KMS-11 (cell line): ENCODE measurements at regions not wholly inside any gene's neighbourhood (a gene's known extent, or its start where the extent isn't known, plus 50 kb on each side); places are given as distances from the start of the nearest gene placed in this dataset.

Experiments used
- H2AFZ ChIP-seq: fragments of 200-600 bp; sonication (generic); 2 replicates; pipeline ENCODE4 v1.6.1; 2016; ENCODE audit warnings: antibody characterized with exemption, mixed run types, low read depth
- H3K27ac ChIP-seq: fragments of 200-600 bp; sonication (generic); 2 replicates; pipeline ENCODE4 v1.6.1; 2016; ENCODE audit warnings: mild to moderate bottlenecking, mixed run types
- H3K27me3 ChIP-seq: fragments of 200-600 bp; sonication (generic); 2 replicates; pipeline ENCODE4 v1.6.1; 2017; ENCODE audit warnings: mild to moderate bottlenecking, low read depth, mixed run types, moderate library complexity; ENCODE audit not compliant: insufficient read depth
- H3K36me3 ChIP-seq: fragments of 200-600 bp; sonication (generic); 2 replicates; pipeline ENCODE4 v1.6.1; 2017; ENCODE audit warnings: mild to moderate bottlenecking, mixed run types; ENCODE audit not compliant: insufficient read depth
- H3K4me1 ChIP-seq: fragments of 200-600 bp; sonication (generic); 2 replicates; pipeline ENCODE4 v1.6.1; 2016; ENCODE audit warnings: mild to moderate bottlenecking, low read depth, mixed run types; ENCODE audit not compliant: poor library complexity, severe bottlenecking
- H3K4me2 ChIP-seq: fragments of 200-600 bp; sonication (generic); 2 replicates; pipeline ENCODE4 v1.7.0; 2016; ENCODE audit warnings: mild to moderate bottlenecking, mixed run types
- H3K4me3 ChIP-seq: fragments of 200-600 bp; sonication (generic); IDR thresholded peaks from 2 replicates; pipeline ENCODE4 v1.6.1; 2017; ENCODE audit warnings: low read depth, low read length, mixed read lengths; ENCODE audit not compliant: insufficient read depth
- H3K79me2 ChIP-seq: fragments of 200-600 bp; sonication (generic); 2 replicates; pipeline ENCODE4 v1.6.1; 2016; ENCODE audit warnings: low read depth, mixed run types; ENCODE audit not compliant: insufficient read depth
- H3K9ac ChIP-seq: fragments of 200-600 bp; sonication (generic); 2 replicates; pipeline ENCODE4 v1.6.1; 2016; ENCODE audit warnings: mild to moderate bottlenecking, mixed run types
- H4K20me1 ChIP-seq: fragments of 200-600 bp; sonication (generic); 2 replicates; pipeline ENCODE4 v1.6.1; 2016; ENCODE audit warnings: mild to moderate bottlenecking, mixed run types; ENCODE audit not compliant: insufficient read depth
- TF ChIP-seq, protein P1 (sequence below): fragments of 200-600 bp; sonication (generic); conservative IDR thresholded peaks from 2 replicates; pipeline ENCODE4 v1.6.1; 2017; ENCODE audit warnings: low read depth, mild to moderate bottlenecking, antibody characterized with exemption, low read length, moderate library complexity, mixed read lengths

DNA sequence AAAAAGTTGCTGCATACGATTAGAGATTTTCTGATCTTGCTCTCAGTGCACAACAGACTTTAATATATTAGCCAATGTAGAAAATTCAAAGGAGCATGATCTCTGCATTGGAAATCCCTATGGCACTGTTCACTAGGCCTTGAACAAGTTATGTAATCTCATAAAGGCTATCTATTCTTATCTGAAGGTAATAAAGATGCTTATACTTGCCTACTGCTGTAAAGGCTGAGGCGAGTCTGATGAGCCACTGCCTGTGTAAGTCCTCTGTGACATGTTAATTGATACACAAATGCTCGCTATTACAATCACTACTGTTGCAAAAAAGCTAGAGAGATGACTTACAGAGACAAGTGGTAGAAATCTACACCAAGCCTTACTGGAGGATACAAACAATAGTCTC, 207.4 kb downstream of the EPHA4 start:
- Histone ChIP-seq H3K79me2 (no peaks in the 10 kb centered on the region), H3K4me3 (no peak overlapping the region), H3K4me1 (no peaks in the 10 kb centered on the region), H3K27me3 (no peaks in the 10 kb centered on the region), H3K4me2 (no peak overlapping the region), H3K9ac (no peak overlapping the region), H3K36me3 (no peaks in the 10 kb centered on the region), H2AFZ (no peak overlapping the region), H4K20me1 (no peaks in the 10 kb centered on the region), H3K27ac (no peak overlapping the region)
- TF ChIP-seq, protein P1, sequence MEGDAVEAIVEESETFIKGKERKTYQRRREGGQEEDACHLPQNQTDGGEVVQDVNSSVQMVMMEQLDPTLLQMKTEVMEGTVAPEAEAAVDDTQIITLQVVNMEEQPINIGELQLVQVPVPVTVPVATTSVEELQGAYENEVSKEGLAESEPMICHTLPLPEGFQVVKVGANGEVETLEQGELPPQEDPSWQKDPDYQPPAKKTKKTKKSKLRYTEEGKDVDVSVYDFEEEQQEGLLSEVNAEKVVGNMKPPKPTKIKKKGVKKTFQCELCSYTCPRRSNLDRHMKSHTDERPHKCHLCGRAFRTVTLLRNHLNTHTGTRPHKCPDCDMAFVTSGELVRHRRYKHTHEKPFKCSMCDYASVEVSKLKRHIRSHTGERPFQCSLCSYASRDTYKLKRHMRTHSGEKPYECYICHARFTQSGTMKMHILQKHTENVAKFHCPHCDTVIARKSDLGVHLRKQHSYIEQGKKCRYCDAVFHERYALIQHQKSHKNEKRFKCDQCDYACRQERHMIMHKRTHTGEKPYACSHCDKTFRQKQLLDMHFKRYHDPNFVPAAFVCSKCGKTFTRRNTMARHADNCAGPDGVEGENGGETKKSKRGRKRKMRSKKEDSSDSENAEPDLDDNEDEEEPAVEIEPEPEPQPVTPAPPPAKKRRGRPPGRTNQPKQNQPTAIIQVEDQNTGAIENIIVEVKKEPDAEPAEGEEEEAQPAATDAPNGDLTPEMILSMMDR = no peak
